ENCODE measurements at regions not wholly inside any gene's neighbourhood (a gene's known extent, or its start where the extent isn't known, plus 50 kb on each side); places are given as distances from the start of the nearest gene placed in this dataset.

DNA sequence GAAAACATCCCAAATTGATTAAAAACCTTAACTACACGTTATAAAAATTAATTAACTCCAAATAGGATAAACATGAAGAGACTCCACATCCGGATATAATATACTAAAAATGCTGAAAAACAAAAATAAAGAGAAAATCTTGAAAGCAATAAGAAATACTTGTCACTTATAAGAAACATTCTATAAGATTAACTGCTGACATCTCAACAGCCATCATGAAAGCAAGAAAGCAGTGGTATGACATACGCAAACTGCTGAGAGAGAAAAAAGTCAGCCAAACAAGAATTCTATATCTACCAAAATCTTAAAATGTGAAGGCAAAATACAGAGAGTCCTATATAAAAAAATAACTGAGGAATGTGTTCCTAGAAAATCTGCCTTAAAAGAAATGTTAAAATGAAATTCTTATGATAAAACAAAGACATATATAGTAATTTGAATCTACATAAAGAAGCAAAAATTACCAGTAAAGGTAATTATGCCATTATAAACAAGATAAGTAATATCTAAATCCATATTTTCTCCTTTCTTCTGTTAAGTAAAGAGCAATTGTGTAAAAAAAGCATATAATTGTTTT, 1851.1 kb downstream of the PCDH9 start:
- TF ChIP-seq GATA2 (IDR thresholded peaks at IDR 0.05; ENCODE audit: low read depth, low read length) (no peak), GATA3 (IDR thresholded peaks at IDR 0.05; ENCODE audit: low read depth, low read length) (no peak)
